Esophagus squamous epithelium (tissue), 5 donors: ENCODE measurements at regions not wholly inside any gene's neighbourhood (a gene's known extent, or its start where the extent isn't known, plus 50 kb on each side); places are given as distances from the start of the nearest gene placed in this dataset.

Experiments used
- DNase-seq: peaks from one replicate; lab custom pipeline; 2025; lab: John Stamatoyannopoulos, UW
- H3K27ac ChIP-seq, 4 donors: fragments of 200-600 bp; sonication (generic); one replicate each; pipeline ENCODE4 v1.5.1; 2016 to 2019; ENCODE audit warnings: mild to moderate bottlenecking in 1 of 4
- H3K27me3 ChIP-seq, 4 donors: fragments of 200-600 bp; sonication (generic); 1 replicate in 3 of 4; 2 replicates in 1 of 4; pipeline versions ENCODE4 v1.5.1 to v1.6.0; 2017 to 2021; ENCODE audit warnings: antibody characterized with exemption in 1 of 4
- H3K36me3 ChIP-seq, 3 donors: fragments of 200-600 bp; sonication (generic); one replicate each; pipeline ENCODE4 v1.5.1; 2016 to 2019
- H3K4me1 ChIP-seq, 3 donors: fragments of 200-600 bp; sonication (generic); one replicate each; pipeline ENCODE4 v1.5.1; 2017 to 2019
- H3K4me3 ChIP-seq, 4 donors: fragments of 200-600 bp; sonication (generic); 1 replicate in 3 of 4; 2 replicates in 1 of 4; pipeline ENCODE4 v1.5.1; 2016 to 2019; ENCODE audit warnings: mild to moderate bottlenecking in 2 of 4, moderate library complexity in 1 of 4
- H3K9me3 ChIP-seq, 3 donors: fragments of 200-600 bp; sonication (generic); one replicate each; pipeline ENCODE4 v1.5.1; 2016 to 2019
- POLR2A ChIP-seq, 4 donors: fragments of 450-650 bp; IDR thresholded peaks; one replicate each; pipeline ENCODE4 v1.6.1; 2017; ENCODE audit warnings: antibody characterized with exemption in 4 of 4, mild to moderate bottlenecking in 4 of 4, moderate library complexity in 3 of 4
- WGBS, 2 donors: methylation state at CpG; one replicate each; pipeline ENCODE4 v1.1.5; 2018; 5-methylcytosine and 5-hydroxymethylcytosine counted together
- intact Hi-C: fragments of 100-400 bp; cut with DNase I; formaldehyde crosslinking; loops from one replicate; pipeline ENCODE4 v1.15.0; 2022
- TF ChIP-seq, protein P1 (sequence below), 6 experiments: fragments of 450-650 bp in 4 of 6; fragments of 200-600 bp in 2 of 6; sonication (generic) in 2 of 6; IDR thresholded peaks; one replicate each; pipeline ENCODE4 v1.5.1; 2016 to 2019; ENCODE audit warnings: antibody characterized with exemption in 6 of 6, mild to moderate bottlenecking in 4 of 6, moderate library complexity in 4 of 6
- donor health status: DM: yes; HTN: yes; CAD: no.

DNA sequence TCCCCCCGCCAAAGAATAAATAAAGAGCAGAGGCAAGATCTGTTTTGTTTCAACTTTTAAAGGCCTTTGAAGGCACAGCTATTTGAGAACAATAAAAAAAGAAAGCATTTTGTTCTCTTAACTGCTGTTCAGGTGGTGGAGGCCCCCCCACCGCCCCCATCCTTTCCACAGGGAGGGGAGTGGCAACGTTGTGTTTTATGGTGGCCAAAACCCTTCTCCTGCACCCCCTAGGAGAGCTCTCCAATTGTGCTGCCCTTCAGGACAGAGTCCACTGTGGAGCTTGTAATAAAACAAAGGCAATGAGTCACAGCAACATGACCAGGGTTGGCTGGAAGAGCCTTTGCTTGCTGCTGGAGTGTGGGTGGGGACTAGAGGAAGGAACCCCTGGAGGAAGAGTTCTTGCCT is 987.9 kb downstream of the KCNMA1 start:
- intact Hi-C loops = no loop called here
- no peak for DNase-seq
- TF ChIP-seq, protein P1, sequence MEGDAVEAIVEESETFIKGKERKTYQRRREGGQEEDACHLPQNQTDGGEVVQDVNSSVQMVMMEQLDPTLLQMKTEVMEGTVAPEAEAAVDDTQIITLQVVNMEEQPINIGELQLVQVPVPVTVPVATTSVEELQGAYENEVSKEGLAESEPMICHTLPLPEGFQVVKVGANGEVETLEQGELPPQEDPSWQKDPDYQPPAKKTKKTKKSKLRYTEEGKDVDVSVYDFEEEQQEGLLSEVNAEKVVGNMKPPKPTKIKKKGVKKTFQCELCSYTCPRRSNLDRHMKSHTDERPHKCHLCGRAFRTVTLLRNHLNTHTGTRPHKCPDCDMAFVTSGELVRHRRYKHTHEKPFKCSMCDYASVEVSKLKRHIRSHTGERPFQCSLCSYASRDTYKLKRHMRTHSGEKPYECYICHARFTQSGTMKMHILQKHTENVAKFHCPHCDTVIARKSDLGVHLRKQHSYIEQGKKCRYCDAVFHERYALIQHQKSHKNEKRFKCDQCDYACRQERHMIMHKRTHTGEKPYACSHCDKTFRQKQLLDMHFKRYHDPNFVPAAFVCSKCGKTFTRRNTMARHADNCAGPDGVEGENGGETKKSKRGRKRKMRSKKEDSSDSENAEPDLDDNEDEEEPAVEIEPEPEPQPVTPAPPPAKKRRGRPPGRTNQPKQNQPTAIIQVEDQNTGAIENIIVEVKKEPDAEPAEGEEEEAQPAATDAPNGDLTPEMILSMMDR (IDR thresholded peaks at IDR 0.05) = no peak
- no peak for TF ChIP-seq POLR2A (IDR thresholded peaks at IDR 0.05)
- H3K4me3 ChIP-seq = no peak overlapping the region
- H3K27ac ChIP-seq = no peak overlapping the region
- H3K4me1 ChIP-seq = peaks cover 0 to 3% (median 0%) of the 10 kb centered on the region in 3 donors
- WGBS, 2 donors = 41 to 43% methylated on average over 3 of the region's 3 CpGs
- no peaks in the 10 kb centered on the region for H3K36me3 ChIP-seq
- H3K9me3 ChIP-seq = no peaks in the 10 kb centered on the region
- H3K27me3 ChIP-seq = no peaks in the 10 kb centered on the region

DNA sequence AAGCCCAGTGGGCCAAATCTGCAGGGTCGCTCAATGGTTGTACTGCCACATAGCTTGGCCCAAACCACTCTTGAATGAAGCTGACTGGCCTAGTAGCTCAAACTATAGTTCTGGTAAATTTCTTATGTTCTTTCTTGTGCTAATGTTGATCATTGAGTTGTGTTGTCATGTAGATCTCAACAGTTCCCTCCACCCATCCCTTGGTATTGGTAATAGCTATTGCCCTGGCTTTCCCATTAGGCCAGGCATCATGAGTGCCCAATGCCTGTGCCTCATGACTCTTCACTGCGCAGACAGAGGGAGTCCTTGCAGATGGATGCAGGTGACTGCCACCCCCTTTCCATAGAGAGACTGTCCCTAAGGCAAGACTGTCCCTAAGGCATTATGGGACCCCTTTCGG is 988.4 kb downstream of the KCNMA1 start:
- TF ChIP-seq, protein P1 (IDR thresholded peaks at IDR 0.05) = no peak
- TF ChIP-seq POLR2A (IDR thresholded peaks at IDR 0.05) = no peak
- no peak overlapping the region for H3K27ac ChIP-seq
- H3K27me3 ChIP-seq = no peaks in the 10 kb centered on the region
- H3K9me3 ChIP-seq = no peaks in the 10 kb centered on the region
- 70 to 89% methylated on average over 3 of the region's 3 CpGs for WGBS, 2 donors
- H3K4me3 ChIP-seq = no peak overlapping the region
- intact Hi-C loops = no loop called here
- no peak for DNase-seq
- no peaks in the 10 kb centered on the region for H3K36me3 ChIP-seq
- peaks cover 0 to 3% (median 0%) of the 10 kb centered on the region in 3 donors for H3K4me1 ChIP-seq

DNA sequence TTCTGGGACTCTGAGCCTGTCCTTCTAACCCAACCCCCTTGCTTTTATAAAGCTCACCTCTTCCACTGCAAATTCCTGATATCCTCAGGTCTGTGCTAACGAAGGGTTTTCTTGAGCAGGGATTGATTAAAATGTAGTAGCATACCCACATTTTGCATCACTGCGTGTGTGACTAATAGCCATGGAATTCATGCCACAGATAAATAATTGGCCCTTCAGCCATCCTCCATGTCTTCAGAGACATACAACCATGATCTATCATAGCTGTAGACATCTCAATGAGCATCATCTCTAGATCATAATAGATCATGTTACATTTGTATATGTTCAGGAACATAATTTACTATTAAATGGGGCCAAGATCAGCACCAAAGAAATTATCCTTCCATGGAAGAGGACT is 990.3 kb downstream of the KCNMA1 start:
- intact Hi-C loops = no loop called here
- no peak for DNase-seq
- no peaks in the 10 kb centered on the region for H3K36me3 ChIP-seq
- peaks cover 0 to 3% (median 0%) of the 10 kb centered on the region in 3 donors for H3K4me1 ChIP-seq
- no peak overlapping the region for H3K4me3 ChIP-seq
- WGBS, 2 donors = 83 to 89% methylated on average over 2 of the region's 2 CpGs
- H3K27me3 ChIP-seq = no peaks in the 10 kb centered on the region
- no peak overlapping the region for H3K27ac ChIP-seq
- TF ChIP-seq, protein P1 (IDR thresholded peaks at IDR 0.05) = no peak
- no peak for TF ChIP-seq POLR2A (IDR thresholded peaks at IDR 0.05)
- H3K9me3 ChIP-seq = no peaks in the 10 kb centered on the region

DNA sequence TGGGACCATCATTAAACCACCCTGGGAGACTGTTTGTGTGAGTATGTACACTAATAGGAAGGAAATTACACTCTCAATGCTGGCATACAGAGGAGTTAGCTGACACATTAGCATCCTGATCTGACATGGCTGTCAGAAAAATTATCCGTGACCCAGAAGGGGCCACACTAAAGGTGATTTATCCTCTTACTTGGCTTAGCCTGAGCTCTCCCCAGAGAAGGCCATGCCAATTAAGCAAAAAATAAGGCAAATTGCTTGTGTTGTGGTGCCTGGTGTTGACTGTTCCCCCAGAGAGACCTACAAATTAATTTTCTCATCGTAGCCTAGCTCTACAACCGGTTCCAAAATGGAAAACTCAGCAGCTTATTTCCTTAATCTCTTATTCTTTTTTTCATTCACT is 992.3 kb downstream of the KCNMA1 start:
- intact Hi-C loops = no loop called here
- WGBS, 2 donors = 96 to 98% methylated on average over 3 of the region's 3 CpGs
- TF ChIP-seq, protein P1 (IDR thresholded peaks at IDR 0.05) = no peak
- no peak for TF ChIP-seq POLR2A (IDR thresholded peaks at IDR 0.05)
- no peak for DNase-seq
- Histone ChIP-seq H3K9me3 (no peaks in the 10 kb centered on the region), H3K27me3 (no peaks in the 10 kb centered on the region), H3K4me1 (peaks cover 0 to 3% (median 0%) of the 10 kb centered on the region in 3 donors), H3K27ac (no peak overlapping the region), H3K4me3 (no peak overlapping the region), H3K36me3 (no peaks in the 10 kb centered on the region)

DNA sequence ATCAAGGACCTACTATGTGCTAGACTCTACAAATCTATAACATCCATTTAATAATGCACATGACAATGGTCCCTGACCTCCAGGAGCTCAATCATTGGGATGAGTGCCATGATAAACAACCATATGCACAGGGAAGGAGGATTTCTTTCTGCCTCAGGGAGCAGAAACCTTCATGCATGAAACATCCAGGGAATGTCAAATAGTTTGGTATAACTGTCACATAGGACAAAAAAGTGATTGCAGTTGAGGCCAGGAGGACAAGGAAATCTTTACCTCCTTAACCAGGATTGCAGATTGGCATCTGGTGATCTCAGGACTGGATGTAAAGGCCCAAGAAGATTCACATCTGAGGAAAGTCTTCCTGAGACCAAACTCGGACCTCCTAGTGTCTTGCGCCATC is 993.1 kb downstream of the KCNMA1 start:
- Histone ChIP-seq H3K9me3 (no peaks in the 10 kb centered on the region), H3K27me3 (no peaks in the 10 kb centered on the region), H3K27ac (no peak overlapping the region), H3K36me3 (no peaks in the 10 kb centered on the region), H3K4me1 (peaks cover 0 to 3% (median 0%) of the 10 kb centered on the region in 3 donors), H3K4me3 (no peak overlapping the region)
- DNase-seq = no peak
- intact Hi-C loops = no loop called here
- 88 to 97% methylated on average over 2 of the region's 2 CpGs for WGBS, 2 donors
- TF ChIP-seq, protein P1 (IDR thresholded peaks at IDR 0.05) = no peak
- no peak for TF ChIP-seq POLR2A (IDR thresholded peaks at IDR 0.05)
